ENCODE measurements at regions not wholly inside any gene's neighbourhood (a gene's known extent, or its start where the extent isn't known, plus 50 kb on each side); places are given as distances from the start of the nearest gene placed in this dataset.

GRCh38 chr7:114190387-114190786 lies 224.2 kb upstream of the FOXP2 start:
- TF ChIP-seq CTCF (conservative IDR thresholded peaks at IDR 0.05 in 1 of 2, IDR thresholded peaks at IDR 0.05 in 1 of 2; ENCODE audit: low read depth in 1 of 2, low read length in 2 of 2) (no peak), EZH2 (IDR thresholded peaks at IDR 0.05; ENCODE audit: low read length, missing control alignments) (no peak)
